ENCODE measurements at regions not wholly inside any gene's neighbourhood (a gene's known extent, or its start where the extent isn't known, plus 50 kb on each side); places are given as distances from the start of the nearest gene placed in this dataset.

DNA sequence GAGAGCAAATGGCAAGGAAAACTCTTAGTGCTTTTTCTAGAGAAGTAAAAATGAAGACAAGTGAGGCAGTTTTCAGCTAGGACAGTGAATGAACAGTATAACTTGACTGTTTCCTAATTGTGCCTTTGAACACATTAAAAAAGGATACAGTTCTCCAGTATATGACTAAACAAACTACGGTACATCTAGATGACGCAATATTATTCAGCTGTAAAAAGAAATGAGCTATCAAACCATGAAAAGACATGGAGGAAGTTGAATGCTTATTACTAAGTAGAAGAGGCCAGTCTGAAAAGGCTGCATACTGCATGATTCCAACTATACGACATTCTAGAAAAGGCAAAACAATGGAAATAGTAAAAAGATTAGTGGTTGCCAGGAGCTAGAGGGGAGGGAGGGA lies 206.3 kb downstream of the SIPA1L2 start:
- TF ChIP-seq EP300 (IDR thresholded peaks at IDR 0.05; ENCODE audit: borderline replicate concordance in 1 of 2, low read depth in 1 of 2, low read length in 1 of 2) (no peak), CTCF (IDR thresholded peaks at IDR 0.05) (no peak), CHD2 (IDR thresholded peaks at IDR 0.05; ENCODE audit: low read length, partially characterized antibody) (no peak), POLR2AphosphoS5 (IDR thresholded peaks at IDR 0.05; ENCODE audit: low read depth, low read length) (no peak), SMC3 (IDR thresholded peaks at IDR 0.05; ENCODE audit: low read depth, low read length) (no peak)
- TF ChIP-seq, protein P1, sequence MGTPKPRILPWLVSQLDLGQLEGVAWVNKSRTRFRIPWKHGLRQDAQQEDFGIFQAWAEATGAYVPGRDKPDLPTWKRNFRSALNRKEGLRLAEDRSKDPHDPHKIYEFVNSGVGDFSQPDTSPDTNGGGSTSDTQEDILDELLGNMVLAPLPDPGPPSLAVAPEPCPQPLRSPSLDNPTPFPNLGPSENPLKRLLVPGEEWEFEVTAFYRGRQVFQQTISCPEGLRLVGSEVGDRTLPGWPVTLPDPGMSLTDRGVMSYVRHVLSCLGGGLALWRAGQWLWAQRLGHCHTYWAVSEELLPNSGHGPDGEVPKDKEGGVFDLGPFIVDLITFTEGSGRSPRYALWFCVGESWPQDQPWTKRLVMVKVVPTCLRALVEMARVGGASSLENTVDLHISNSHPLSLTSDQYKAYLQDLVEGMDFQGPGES (IDR thresholded peaks at IDR 0.05; ENCODE audit: low read depth, low read length) = no peak

All from SK-N-SH (cell line).